Caco-2 (cell line): ENCODE measurements at regions not wholly inside any gene's neighbourhood (a gene's known extent, or its start where the extent isn't known, plus 50 kb on each side); places are given as distances from the start of the nearest gene placed in this dataset.

ENCODE experiments used
- BruUV-seq: library from RNA; stranded (reverse); fragments of 400-500 nt; replicated peaks from 2 replicates; lab custom pipeline; 2021; lab: Mats Ljungman, UMichigan
- CTCF ChIA-PET: fragments of 300-600 bp; sonication (Branson Sonifier 250); formaldehyde crosslinking; loops from one replicate; lab custom pipeline; 2022; ENCODE audit warnings: antibody characterized with exemption; lab: Charles Lee
- POLR2A ChIA-PET: fragments of 300-600 bp; sonication (Branson Sonifier 250); formaldehyde crosslinking; loops from one replicate; lab custom pipeline; 2022; ENCODE audit warnings: antibody characterized with exemption; lab: Charles Lee
- DNase-seq, 2 experiments: peaks; one replicate each; pipeline versions ENCODE4 v3.0.0 to v3.0.0-alpha.2; 2020 to 2022
- H3K27me3 ChIP-seq: replicated peaks from 2 replicates; pipeline ENCODE4 v1.6.0; 2011; ENCODE audit warnings: low read length; ENCODE audit not compliant: control insufficient read depth, insufficient read depth
- H3K36me3 ChIP-seq: 2 replicates; pipeline ENCODE4 v1.5.1; 2011; ENCODE audit warnings: low read length; ENCODE audit not compliant: control insufficient read depth, insufficient read depth
- H3K4me1 ChIP-seq: fragments of 250-450 bp; sonication (Bioruptor Pico); 2 replicates; pipeline ENCODE4 v1.5.1; 2020; ENCODE audit warnings: mild to moderate bottlenecking
- H3K4me3 ChIP-seq: 2 replicates; pipeline ENCODE4 v1.5.1; 2011; ENCODE audit warnings: low read depth, mild to moderate bottlenecking, control low read depth, low read length
- H3K9me3 ChIP-seq: fragments of 250-450 bp; sonication (Bioruptor Pico); 2 replicates; pipeline ENCODE4 v1.5.1; 2020; ENCODE audit warnings: mild to moderate bottlenecking, moderate library complexity
- H3K27ac Mint-ChIP-seq: one replicate; pipeline ENCODE4 v1.8.0; 2022; ENCODE audit warnings: mixed read lengths; ENCODE audit not compliant: unreplicated experiment
- H3K27me3 Mint-ChIP-seq: one replicate; pipeline ENCODE4 v1.8.0; 2022; ENCODE audit warnings: mixed read lengths; ENCODE audit not compliant: insufficient read depth, unreplicated experiment
- H3K36me3 Mint-ChIP-seq: one replicate; pipeline ENCODE4 v1.8.0; 2022; ENCODE audit warnings: mild to moderate bottlenecking, mixed read lengths; ENCODE audit not compliant: insufficient read depth, unreplicated experiment
- H3K4me1 Mint-ChIP-seq: one replicate; pipeline ENCODE4 v1.8.0; 2022; ENCODE audit warnings: low read depth, mixed read lengths; ENCODE audit not compliant: unreplicated experiment
- H3K4me3 Mint-ChIP-seq: one replicate; pipeline ENCODE4 v1.8.0; 2022; ENCODE audit warnings: mild to moderate bottlenecking, moderate library complexity, mixed read lengths; ENCODE audit not compliant: unreplicated experiment
- H3K9me3 Mint-ChIP-seq: one replicate; pipeline ENCODE4 v1.8.0; 2022; ENCODE audit warnings: mixed read lengths; ENCODE audit not compliant: unreplicated experiment
- intact Hi-C: fragments of 100-400 bp; cut with micrococcal nuclease; formaldehyde crosslinking; loops from one replicate; pipeline ENCODE4 v1.10.0; 2022; ENCODE audit not compliant: unreplicated experiment
- TF ChIP-seq, protein P1 (sequence below), 2 experiments: fragments of 200-600 bp in 1 of 2; IDR thresholded peaks; 1 replicate in 1 of 2; 2 replicates in 1 of 2; pipeline versions ENCODE4 v1.5.1 to v1.8.0; 2011 to 2022; ENCODE audit warnings: antibody characterized with exemption in 1 of 2, control low read depth in 1 of 2, inconsistent platforms in 1 of 2, low read depth in 1 of 2, low read length in 1 of 2, mild to moderate bottlenecking in 1 of 2, moderate library complexity in 1 of 2; ENCODE audit not compliant: insufficient read depth in 1 of 2, severe bottlenecking in 1 of 2, unreplicated experiment in 1 of 2

DNA sequence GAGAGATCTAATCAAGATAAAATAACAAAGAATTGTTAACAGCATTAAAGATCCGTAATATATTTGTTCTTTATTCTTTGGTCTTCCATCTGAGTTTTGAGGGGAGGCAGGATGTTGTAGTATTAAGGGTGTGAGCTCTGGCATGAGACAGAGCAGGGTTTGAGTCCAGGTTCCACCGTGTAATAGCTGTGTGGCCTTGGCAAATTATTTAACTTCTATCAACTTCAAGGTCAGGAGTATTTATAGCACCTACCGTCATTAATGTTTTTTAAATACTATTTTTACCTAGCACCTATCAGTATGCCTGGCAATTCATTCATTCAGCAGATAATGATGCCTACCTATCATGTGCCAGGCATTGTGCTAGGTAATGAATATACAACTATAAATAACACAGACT is 180.1 kb upstream of the NABP1 start:
- peaks cover 11% of the 10 kb centered on the region for H3K9me3 Mint-ChIP-seq
- H3K36me3 Mint-ChIP-seq, result no peaks in the 10 kb centered on the region
- CTCF ChIA-PET, result no interaction called here
- H3K9me3 ChIP-seq, result no peaks in the 10 kb centered on the region
- peaks cover 6% of the 10 kb centered on the region for H3K4me1 Mint-ChIP-seq
- H3K4me1 ChIP-seq, result peaks cover 14% of the 10 kb centered on the region
- H3K27me3 ChIP-seq, result no peaks in the 10 kb centered on the region
- H3K4me3 ChIP-seq, result no peak overlapping the region
- BruUV-seq, result no TSS peak
- no peaks in the 10 kb centered on the region for H3K27me3 Mint-ChIP-seq
- intact Hi-C loops, result no loop called here
- no peak overlapping the region for H3K4me3 Mint-ChIP-seq
- TF ChIP-seq, protein P1, sequence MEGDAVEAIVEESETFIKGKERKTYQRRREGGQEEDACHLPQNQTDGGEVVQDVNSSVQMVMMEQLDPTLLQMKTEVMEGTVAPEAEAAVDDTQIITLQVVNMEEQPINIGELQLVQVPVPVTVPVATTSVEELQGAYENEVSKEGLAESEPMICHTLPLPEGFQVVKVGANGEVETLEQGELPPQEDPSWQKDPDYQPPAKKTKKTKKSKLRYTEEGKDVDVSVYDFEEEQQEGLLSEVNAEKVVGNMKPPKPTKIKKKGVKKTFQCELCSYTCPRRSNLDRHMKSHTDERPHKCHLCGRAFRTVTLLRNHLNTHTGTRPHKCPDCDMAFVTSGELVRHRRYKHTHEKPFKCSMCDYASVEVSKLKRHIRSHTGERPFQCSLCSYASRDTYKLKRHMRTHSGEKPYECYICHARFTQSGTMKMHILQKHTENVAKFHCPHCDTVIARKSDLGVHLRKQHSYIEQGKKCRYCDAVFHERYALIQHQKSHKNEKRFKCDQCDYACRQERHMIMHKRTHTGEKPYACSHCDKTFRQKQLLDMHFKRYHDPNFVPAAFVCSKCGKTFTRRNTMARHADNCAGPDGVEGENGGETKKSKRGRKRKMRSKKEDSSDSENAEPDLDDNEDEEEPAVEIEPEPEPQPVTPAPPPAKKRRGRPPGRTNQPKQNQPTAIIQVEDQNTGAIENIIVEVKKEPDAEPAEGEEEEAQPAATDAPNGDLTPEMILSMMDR (IDR thresholded peaks at IDR 0.05; ENCODE audit: insufficient read depth in 1 of 2, low read depth in 1 of 2, low read length in 1 of 2, severe bottlenecking in 1 of 2, unreplicated experiment in 1 of 2), result no peak
- no peak for DNase-seq
- no peaks in the 10 kb centered on the region for H3K36me3 ChIP-seq
- POLR2A ChIA-PET, result no interaction called here
- H3K27ac Mint-ChIP-seq, result no peak overlapping the region

DNA sequence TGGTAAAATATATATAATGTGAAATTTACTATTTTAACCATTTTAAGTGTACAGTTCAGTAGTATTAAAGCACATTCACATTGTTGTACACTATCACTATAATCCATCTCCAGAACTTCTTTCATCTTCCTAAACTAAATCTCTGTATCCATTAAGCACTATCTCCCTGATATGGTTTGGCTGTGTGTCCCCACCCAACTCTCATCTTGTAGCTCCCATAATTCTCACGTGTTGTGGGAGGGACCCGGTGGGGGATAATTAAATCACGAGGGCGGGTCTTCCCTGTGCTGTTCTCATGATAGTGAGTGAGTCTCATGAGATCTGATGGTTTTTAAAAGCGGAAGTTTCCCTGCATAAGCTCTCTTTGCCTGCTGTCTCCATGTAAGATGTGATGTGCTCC is 178.9 kb upstream of the NABP1 start:
- Histone ChIP-seq H3K36me3 (no peaks in the 10 kb centered on the region), H3K27me3 (no peaks in the 10 kb centered on the region), H3K9me3 (no peaks in the 10 kb centered on the region), H3K4me1 (peaks cover 14% of the 10 kb centered on the region), H3K4me3 (no peak overlapping the region)
- BruUV-seq, result no TSS peak
- intact Hi-C loops, result no loop called here
- no peaks in the 10 kb centered on the region for H3K36me3 Mint-ChIP-seq
- no peak overlapping the region for H3K4me3 Mint-ChIP-seq
- TF ChIP-seq, protein P1 (IDR thresholded peaks at IDR 0.05; ENCODE audit: insufficient read depth in 1 of 2, low read depth in 1 of 2, low read length in 1 of 2, severe bottlenecking in 1 of 2, unreplicated experiment in 1 of 2), result no peak
- no peak overlapping the region for H3K27ac Mint-ChIP-seq
- H3K9me3 Mint-ChIP-seq, result peaks cover 8% of the 10 kb centered on the region
- ChIA-PET POLR2A (no interaction called here), CTCF (no interaction called here)
- H3K4me1 Mint-ChIP-seq, result peaks cover 6% of the 10 kb centered on the region
- H3K27me3 Mint-ChIP-seq, result no peaks in the 10 kb centered on the region
- no peak for DNase-seq

DNA sequence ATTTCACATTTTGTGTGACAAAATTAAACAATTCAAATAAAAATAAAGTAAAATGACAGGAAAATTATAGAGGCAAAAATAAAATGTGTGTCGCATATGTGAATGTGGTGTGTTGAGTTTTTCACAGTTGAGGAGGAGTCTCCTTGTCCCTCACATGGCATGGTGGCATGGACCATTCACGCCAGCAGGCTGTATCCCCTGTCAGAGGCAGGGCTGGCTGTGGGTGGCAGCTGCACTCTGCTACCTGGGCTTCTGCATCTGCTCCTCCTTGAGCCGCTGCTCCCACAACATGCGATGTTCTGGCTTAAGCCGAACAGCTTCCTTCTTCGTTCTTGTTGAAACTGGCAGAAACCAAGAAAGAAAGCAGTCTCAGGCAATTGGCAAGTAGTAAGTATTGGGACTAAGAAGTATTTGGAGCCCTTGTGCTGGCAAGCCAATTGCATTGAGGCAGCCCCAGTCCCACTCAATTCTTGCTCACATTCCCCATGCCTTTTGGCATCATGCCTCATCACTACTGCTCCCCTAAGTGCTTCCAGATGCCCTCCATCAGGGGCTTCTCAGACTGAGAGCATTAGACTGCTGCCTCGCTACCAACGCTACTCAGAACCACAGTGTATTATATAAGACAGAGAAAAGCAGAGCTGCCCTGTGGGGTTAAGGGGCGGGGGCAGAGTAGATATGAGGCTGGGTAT is 177.9 kb upstream of the NABP1 start:
- intact Hi-C loops, result loop anchor here (2.0 to 5.0 kb wide), 4 partner anchors 21 to 448 kb away; no protein-coding TSS in a partner anchor
- Histone ChIP-seq H3K9me3 (no peaks in the 10 kb centered on the region), H3K4me1 (peaks cover 9% of the 10 kb centered on the region), H3K4me3 (no peak overlapping the region), H3K27me3 (no peaks in the 10 kb centered on the region), H3K36me3 (no peaks in the 10 kb centered on the region)
- Mint-ChIP-seq H3K4me3 (no peak overlapping the region), H3K27me3 (no peaks in the 10 kb centered on the region), H3K27ac (no peak overlapping the region), H3K36me3 (no peaks in the 10 kb centered on the region), H3K9me3 (no peaks in the 10 kb centered on the region), H3K4me1 (no peaks in the 10 kb centered on the region)
- ChIA-PET POLR2A (no interaction called here), CTCF (interaction anchor here (1.7 kb wide), 1 partner anchor 21 kb away, joined by 6 read pairs; no protein-coding TSS in a partner anchor)
- TF ChIP-seq, protein P1 (IDR thresholded peaks at IDR 0.05; ENCODE audit: insufficient read depth in 1 of 2, low read depth in 1 of 2, low read length in 1 of 2, severe bottlenecking in 1 of 2, unreplicated experiment in 1 of 2), result no peak
- BruUV-seq, result no TSS peak
- DNase-seq, result no peak
